Breast epithelium (tissue), 3 donors: ENCODE measurements at regions not wholly inside any gene's neighbourhood (a gene's known extent, or its start where the extent isn't known, plus 50 kb on each side); places are given as distances from the start of the nearest gene placed in this dataset.

ENCODE experiments used
- POLR2A ChIP-seq: fragments of 450-650 bp; IDR thresholded peaks from one replicate; pipeline ENCODE4 v1.6.1; 2016; ENCODE audit warnings: antibody characterized with exemption, mild to moderate bottlenecking, moderate library complexity
- POLR2AphosphoS5 ChIP-seq, 3 donors: sonication (generic); formaldehyde crosslinking; IDR thresholded peaks; one replicate each; pipeline ENCODE4 v1.6.1; 2017; ENCODE audit warnings: antibody characterized with exemption in 3 of 3
- TF ChIP-seq, protein P1 (sequence below), 3 donors: fragments of 450-650 bp; IDR thresholded peaks; one replicate each; pipeline ENCODE4 v1.5.1; 2016 to 2017; ENCODE audit warnings: antibody characterized with exemption in 3 of 3, mild to moderate bottlenecking in 3 of 3, moderate library complexity in 3 of 3

DNA sequence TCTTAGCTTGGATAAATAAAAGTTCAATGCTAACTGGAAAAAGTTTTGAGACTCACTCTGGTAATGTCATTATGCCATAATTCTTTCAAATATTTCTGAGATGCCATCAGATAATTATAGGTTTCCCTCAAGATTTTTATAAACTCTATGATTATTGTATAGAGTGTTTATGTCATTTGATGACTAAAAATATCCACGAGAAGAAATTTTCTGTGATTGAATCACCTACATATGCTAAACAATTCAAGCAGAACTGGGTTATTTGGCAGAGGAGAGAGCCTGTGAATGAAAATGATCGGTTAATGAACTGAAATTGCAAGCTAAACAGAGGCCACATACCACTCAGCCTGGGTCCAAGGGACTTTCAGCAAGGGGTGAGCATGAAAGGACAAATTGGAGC, 92.6 kb upstream of the TSC22D1 start:
- TF ChIP-seq, protein P1, sequence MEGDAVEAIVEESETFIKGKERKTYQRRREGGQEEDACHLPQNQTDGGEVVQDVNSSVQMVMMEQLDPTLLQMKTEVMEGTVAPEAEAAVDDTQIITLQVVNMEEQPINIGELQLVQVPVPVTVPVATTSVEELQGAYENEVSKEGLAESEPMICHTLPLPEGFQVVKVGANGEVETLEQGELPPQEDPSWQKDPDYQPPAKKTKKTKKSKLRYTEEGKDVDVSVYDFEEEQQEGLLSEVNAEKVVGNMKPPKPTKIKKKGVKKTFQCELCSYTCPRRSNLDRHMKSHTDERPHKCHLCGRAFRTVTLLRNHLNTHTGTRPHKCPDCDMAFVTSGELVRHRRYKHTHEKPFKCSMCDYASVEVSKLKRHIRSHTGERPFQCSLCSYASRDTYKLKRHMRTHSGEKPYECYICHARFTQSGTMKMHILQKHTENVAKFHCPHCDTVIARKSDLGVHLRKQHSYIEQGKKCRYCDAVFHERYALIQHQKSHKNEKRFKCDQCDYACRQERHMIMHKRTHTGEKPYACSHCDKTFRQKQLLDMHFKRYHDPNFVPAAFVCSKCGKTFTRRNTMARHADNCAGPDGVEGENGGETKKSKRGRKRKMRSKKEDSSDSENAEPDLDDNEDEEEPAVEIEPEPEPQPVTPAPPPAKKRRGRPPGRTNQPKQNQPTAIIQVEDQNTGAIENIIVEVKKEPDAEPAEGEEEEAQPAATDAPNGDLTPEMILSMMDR (IDR thresholded peaks at IDR 0.05): no peak
- TF ChIP-seq POLR2AphosphoS5 (IDR thresholded peaks at IDR 0.05): no peak
- no peak for TF ChIP-seq POLR2A
